BLaER1 (cell line): ENCODE measurements at regions not wholly inside any gene's neighbourhood (a gene's known extent, or its start where the extent isn't known, plus 50 kb on each side); places are given as distances from the start of the nearest gene placed in this dataset.

Experiments
- H3K27ac ChIP-seq: shearing (Covaris generic); formaldehyde crosslinking; 2 replicates; pipeline ENCODE4 v1.8.1; 2022
- H3K27me3 ChIP-seq: shearing (Covaris generic); formaldehyde crosslinking; 2 replicates; pipeline ENCODE4 v1.8.1; 2022
- H3K36me3 ChIP-seq: shearing (Covaris generic); formaldehyde crosslinking; 2 replicates; pipeline ENCODE4 v1.8.1; 2022
- H3K4me1 ChIP-seq: shearing (Covaris generic); formaldehyde crosslinking; 2 replicates; pipeline ENCODE4 v1.8.1; 2022
- H3K4me2 ChIP-seq: shearing (Covaris generic); formaldehyde crosslinking; 2 replicates; pipeline ENCODE4 v1.8.1; 2022
- H3K4me3 ChIP-seq: shearing (Covaris generic); formaldehyde crosslinking; 2 replicates; pipeline ENCODE4 v1.8.1; 2022
- H3K9ac ChIP-seq: shearing (Covaris generic); formaldehyde crosslinking; 2 replicates; pipeline ENCODE4 v1.8.1; 2022
- H3K9me3 ChIP-seq: shearing (Covaris generic); formaldehyde crosslinking; 2 replicates; pipeline ENCODE4 v1.8.1; 2022
- H4K20me1 ChIP-seq: shearing (Covaris generic); formaldehyde crosslinking; 2 replicates; pipeline ENCODE4 v1.8.1; 2022
- Cebpa-rat ChIP-seq: shearing (Covaris generic); IDR thresholded peaks from 2 replicates; pipeline ENCODE4 v1.8.1; 2022

- no peak for TF ChIP-seq Cebpa-rat
- Histone ChIP-seq H4K20me1 (no peaks in the 10 kb centered on the region), H3K36me3 (no peaks in the 10 kb centered on the region), H3K27ac (0 out of 2 replicates have a peak overlapping the region, but pooled peaks have one; percentile 20), H3K4me1 (peaks cover 15% of the 10 kb centered on the region), H3K9me3 (peaks cover 2% of the 10 kb centered on the region), H3K4me3 (no peak overlapping the region), H3K27me3 (no peaks in the 10 kb centered on the region), H3K9ac (no peak overlapping the region), H3K4me2 (peak overlapping the region; percentile 38)
These were observed 56.1 kb upstream of the DYRK2 start for GRCh38 chr12:67592228-67593011.

- peak overlapping the region; percentile 38 for H3K4me2 ChIP-seq
These were observed 55.5 kb upstream of the DYRK2 start for GRCh38 chr12:67593041-67593440.

GRCh38 chr12:67593461-67594330, 54.8 kb upstream of the DYRK2 start:
- TF ChIP-seq Cebpa-rat, result no peak
- no peak overlapping the region for H3K4me2 ChIP-seq

More at GRCh38 chr12:67593041-67593440, 55.5 kb upstream of the DYRK2 start:
- no peak for TF ChIP-seq Cebpa-rat
- no peaks in the 10 kb centered on the region for H4K20me1 ChIP-seq
- no peaks in the 10 kb centered on the region for H3K27me3 ChIP-seq
- no peaks in the 10 kb centered on the region for H3K36me3 ChIP-seq
- H3K4me1 ChIP-seq, result peaks cover 15% of the 10 kb centered on the region
- H3K27ac ChIP-seq, result no peak overlapping the region
- H3K4me3 ChIP-seq, result no peak overlapping the region
- peaks cover 8% of the 10 kb centered on the region for H3K9me3 ChIP-seq
- H3K9ac ChIP-seq, result no peak overlapping the region

GRCh38 chr12:67594888-67595287, 53.7 kb upstream of the DYRK2 start:
- no peak overlapping the region for H3K9ac ChIP-seq
- no peak overlapping the region for H3K4me3 ChIP-seq
- H3K27me3 ChIP-seq, result no peaks in the 10 kb centered on the region
- peaks cover 13% of the 10 kb centered on the region for H3K9me3 ChIP-seq
- no peak overlapping the region for H3K4me2 ChIP-seq
- peaks cover 15% of the 10 kb centered on the region for H3K4me1 ChIP-seq
- no peak overlapping the region for H3K27ac ChIP-seq
- no peaks in the 10 kb centered on the region for H4K20me1 ChIP-seq
- H3K36me3 ChIP-seq, result no peaks in the 10 kb centered on the region
- TF ChIP-seq Cebpa-rat, result no peak

More at GRCh38 chr12:67593461-67594330, 54.8 kb upstream of the DYRK2 start:
- no peaks in the 10 kb centered on the region for H4K20me1 ChIP-seq
- H3K4me3 ChIP-seq, result no peak overlapping the region
- no peak overlapping the region for H3K27ac ChIP-seq
- H3K9me3 ChIP-seq, result peaks cover 13% of the 10 kb centered on the region
- no peak overlapping the region for H3K9ac ChIP-seq
- no peaks in the 10 kb centered on the region for H3K36me3 ChIP-seq
- H3K27me3 ChIP-seq, result no peaks in the 10 kb centered on the region
- H3K4me1 ChIP-seq, result peaks cover 15% of the 10 kb centered on the region

GRCh38 chr12:67595365-67595764, 53.2 kb upstream of the DYRK2 start:
- Histone ChIP-seq H3K9me3 (peaks cover 13% of the 10 kb centered on the region), H3K27me3 (no peaks in the 10 kb centered on the region), H3K4me2 (no peak overlapping the region), H3K36me3 (no peaks in the 10 kb centered on the region), H3K4me3 (no peak overlapping the region), H3K4me1 (peaks cover 15% of the 10 kb centered on the region), H3K9ac (no peak overlapping the region), H3K27ac (no peak overlapping the region), H4K20me1 (no peaks in the 10 kb centered on the region)
- no peak for TF ChIP-seq Cebpa-rat

- no peak overlapping the region for H3K9ac ChIP-seq
- H3K36me3 ChIP-seq, result no peaks in the 10 kb centered on the region
- peaks cover 13% of the 10 kb centered on the region for H3K9me3 ChIP-seq
- TF ChIP-seq Cebpa-rat, result no peak
- no peak overlapping the region for H3K4me2 ChIP-seq
- no peaks in the 10 kb centered on the region for H3K27me3 ChIP-seq
- H3K27ac ChIP-seq, result no peak overlapping the region
- H3K4me3 ChIP-seq, result no peak overlapping the region
- no peaks in the 10 kb centered on the region for H3K4me1 ChIP-seq
- H4K20me1 ChIP-seq, result no peaks in the 10 kb centered on the region
These were observed 49.9 kb upstream of the DYRK2 start for GRCh38 chr12:67598598-67598997.
